ENCODE measurements at regions not wholly inside any gene's neighbourhood (a gene's known extent, or its start where the extent isn't known, plus 50 kb on each side); places are given as distances from the start of the nearest gene placed in this dataset.

DNA sequence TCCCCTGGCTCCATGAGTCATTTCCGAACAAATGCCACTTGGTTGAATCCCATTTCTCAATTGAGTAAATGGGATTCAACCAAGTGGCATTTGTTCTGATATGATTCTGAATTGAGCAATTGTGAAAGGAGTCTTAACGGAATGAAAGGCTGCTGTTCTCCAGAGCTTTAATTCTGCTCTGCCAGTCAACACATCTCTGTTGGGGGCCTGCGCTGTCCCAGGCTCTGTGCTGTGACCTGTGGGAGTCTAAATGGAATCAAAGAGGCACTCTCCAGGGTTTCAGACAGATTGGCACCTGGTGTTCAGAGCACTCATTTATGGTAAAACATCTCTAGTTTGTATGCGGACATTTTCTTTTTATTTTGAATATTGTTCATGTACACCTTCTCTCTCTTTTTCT is 126.2 kb downstream of the WSCD1 start:
- DNase-seq (ENCODE audit: low read depth, low spot score), result no peak
- no peaks in the 10 kb centered on the region for H4K20me1 ChIP-seq (ENCODE audit: control insufficient read depth, insufficient read depth)
- no peaks in the 10 kb centered on the region for H3K4me1 ChIP-seq (ENCODE audit: control insufficient read depth, insufficient read depth, low read length)
- H3K4me3 ChIP-seq, result no peak overlapping the region
- no peaks in the 10 kb centered on the region for H3K27me3 ChIP-seq (replicated peaks in 1 of 2; ENCODE audit: control insufficient read depth in 2 of 2, insufficient read depth in 2 of 2, low read length in 1 of 2)
- no peak overlapping the region for H3K27ac ChIP-seq (ENCODE audit: control insufficient read depth, insufficient read depth)
- ChIA-PET RAD21 (ENCODE audit: unreplicated experiment) (no interaction called here), CTCF (no interaction called here), SMC1A (ENCODE audit: uncharacterized antibody, unreplicated experiment) (no interaction called here), POLR2A (no interaction called here)
- no peak overlapping the region for H3K9ac ChIP-seq (ENCODE audit: control insufficient read depth, insufficient read depth, low read length)
- H3K9me3 ChIP-seq (replicated peaks; ENCODE audit: control insufficient read depth, insufficient read depth, low read length), result no peaks in the 10 kb centered on the region; the same call in 2 of the 3 replicates
- ATAC-seq, result no peak
- no peak overlapping the region for H3K4me2 ChIP-seq (ENCODE audit: control insufficient read depth, insufficient read depth)
- intact Hi-C loops (cut with micrococcal nuclease; ENCODE audit: unreplicated experiment), result no loop called here
- no TSS peak for BruUV-seq (replicated peaks)
- no peak for FAIRE-seq
- H3K36me3 ChIP-seq (ENCODE audit: control insufficient read depth in 2 of 2, insufficient read depth in 2 of 2, low read length in 1 of 2), result no peaks in the 10 kb centered on the region
- no peaks in the 10 kb centered on the region for H3K79me2 ChIP-seq (ENCODE audit: control insufficient read depth, insufficient read depth, low read length)
- no peak overlapping the region for H2AFZ ChIP-seq (ENCODE audit: control insufficient read depth, low read depth, low read length)
- in situ Hi-C loops (cut with MboI), result no loop called here
- 61% methylated on average over 4 of the region's 4 CpGs for WGBS (ENCODE audit: insufficient coverage, insufficient replicate concordance, low lambda C conversion rate, missing lambda C conversion rate)
- TF ChIP-seq WRNIP1 (IDR thresholded peaks at IDR 0.05; ENCODE audit: borderline replicate concordance, low read depth, low read length) (no peak), CEBPB (IDR thresholded peaks at IDR 0.05; ENCODE audit: borderline replicate concordance in 1 of 2, low read depth in 2 of 2, low read length in 2 of 2) (no peak), DPF2 (IDR thresholded peaks at IDR 0.05) (no peak), TCF12 (IDR thresholded peaks at IDR 0.05; ENCODE audit: low read depth, low read length) (no peak), CHD2 (IDR thresholded peaks at IDR 0.05; ENCODE audit: borderline replicate concordance, low read depth, low read length) (no peak), KDM1A (IDR thresholded peaks at IDR 0.05; ENCODE audit: borderline replicate concordance) (no peak), SUPT20H (IDR thresholded peaks at IDR 0.05; ENCODE audit: borderline replicate concordance, control insufficient read depth, low read depth, low read length) (no peak), BACH1 (IDR thresholded peaks at IDR 0.05; ENCODE audit: borderline replicate concordance) (no peak), FOXK2 (IDR thresholded peaks at IDR 0.05) (no peak), NFYA (IDR thresholded peaks at IDR 0.05; ENCODE audit: borderline replicate concordance, low read depth, low read length) (no peak), CHD1 (IDR thresholded peaks at IDR 0.05; ENCODE audit: low read depth, low read length) (no peak), BCL11A (IDR thresholded peaks at IDR 0.05; ENCODE audit: low read depth, low read length) (no peak), SPI1 (IDR thresholded peaks at IDR 0.05; ENCODE audit: borderline replicate concordance, insufficient read depth, low read depth, low read length) (no peak), CREB1 (IDR thresholded peaks at IDR 0.05; ENCODE audit: low read depth) (no peak)
- TF ChIP-seq, protein P1, sequence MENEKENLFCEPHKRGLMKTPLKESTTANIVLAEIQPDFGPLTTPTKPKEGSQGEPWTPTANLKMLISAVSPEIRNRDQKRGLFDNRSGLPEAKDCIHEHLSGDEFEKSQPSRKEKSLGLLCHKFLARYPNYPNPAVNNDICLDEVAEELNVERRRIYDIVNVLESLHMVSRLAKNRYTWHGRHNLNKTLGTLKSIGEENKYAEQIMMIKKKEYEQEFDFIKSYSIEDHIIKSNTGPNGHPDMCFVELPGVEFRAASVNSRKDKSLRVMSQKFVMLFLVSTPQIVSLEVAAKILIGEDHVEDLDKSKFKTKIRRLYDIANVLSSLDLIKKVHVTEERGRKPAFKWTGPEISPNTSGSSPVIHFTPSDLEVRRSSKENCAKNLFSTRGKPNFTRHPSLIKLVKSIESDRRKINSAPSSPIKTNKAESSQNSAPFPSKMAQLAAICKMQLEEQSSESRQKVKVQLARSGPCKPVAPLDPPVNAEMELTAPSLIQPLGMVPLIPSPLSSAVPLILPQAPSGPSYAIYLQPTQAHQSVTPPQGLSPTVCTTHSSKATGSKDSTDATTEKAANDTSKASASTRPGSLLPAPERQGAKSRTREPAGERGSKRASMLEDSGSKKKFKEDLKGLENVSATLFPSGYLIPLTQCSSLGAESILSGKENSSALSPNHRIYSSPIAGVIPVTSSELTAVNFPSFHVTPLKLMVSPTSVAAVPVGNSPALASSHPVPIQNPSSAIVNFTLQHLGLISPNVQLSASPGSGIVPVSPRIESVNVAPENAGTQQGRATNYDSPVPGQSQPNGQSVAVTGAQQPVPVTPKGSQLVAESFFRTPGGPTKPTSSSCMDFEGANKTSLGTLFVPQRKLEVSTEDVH (IDR thresholded peaks at IDR 0.05; ENCODE audit: low read depth, partially characterized antibody), result no peak
- TF ChIP-seq, protein P2, sequence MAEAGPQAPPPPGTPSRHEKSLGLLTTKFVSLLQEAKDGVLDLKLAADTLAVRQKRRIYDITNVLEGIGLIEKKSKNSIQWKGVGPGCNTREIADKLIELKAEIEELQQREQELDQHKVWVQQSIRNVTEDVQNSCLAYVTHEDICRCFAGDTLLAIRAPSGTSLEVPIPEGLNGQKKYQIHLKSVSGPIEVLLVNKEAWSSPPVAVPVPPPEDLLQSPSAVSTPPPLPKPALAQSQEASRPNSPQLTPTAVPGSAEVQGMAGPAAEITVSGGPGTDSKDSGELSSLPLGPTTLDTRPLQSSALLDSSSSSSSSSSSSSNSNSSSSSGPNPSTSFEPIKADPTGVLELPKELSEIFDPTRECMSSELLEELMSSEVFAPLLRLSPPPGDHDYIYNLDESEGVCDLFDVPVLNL (IDR thresholded peaks at IDR 0.05; ENCODE audit: low read depth, low read length), result no peak
- TF ChIP-seq, protein P3, sequence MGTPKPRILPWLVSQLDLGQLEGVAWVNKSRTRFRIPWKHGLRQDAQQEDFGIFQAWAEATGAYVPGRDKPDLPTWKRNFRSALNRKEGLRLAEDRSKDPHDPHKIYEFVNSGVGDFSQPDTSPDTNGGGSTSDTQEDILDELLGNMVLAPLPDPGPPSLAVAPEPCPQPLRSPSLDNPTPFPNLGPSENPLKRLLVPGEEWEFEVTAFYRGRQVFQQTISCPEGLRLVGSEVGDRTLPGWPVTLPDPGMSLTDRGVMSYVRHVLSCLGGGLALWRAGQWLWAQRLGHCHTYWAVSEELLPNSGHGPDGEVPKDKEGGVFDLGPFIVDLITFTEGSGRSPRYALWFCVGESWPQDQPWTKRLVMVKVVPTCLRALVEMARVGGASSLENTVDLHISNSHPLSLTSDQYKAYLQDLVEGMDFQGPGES (IDR thresholded peaks at IDR 0.05), result no peak
- TF ChIP-seq, protein P4, sequence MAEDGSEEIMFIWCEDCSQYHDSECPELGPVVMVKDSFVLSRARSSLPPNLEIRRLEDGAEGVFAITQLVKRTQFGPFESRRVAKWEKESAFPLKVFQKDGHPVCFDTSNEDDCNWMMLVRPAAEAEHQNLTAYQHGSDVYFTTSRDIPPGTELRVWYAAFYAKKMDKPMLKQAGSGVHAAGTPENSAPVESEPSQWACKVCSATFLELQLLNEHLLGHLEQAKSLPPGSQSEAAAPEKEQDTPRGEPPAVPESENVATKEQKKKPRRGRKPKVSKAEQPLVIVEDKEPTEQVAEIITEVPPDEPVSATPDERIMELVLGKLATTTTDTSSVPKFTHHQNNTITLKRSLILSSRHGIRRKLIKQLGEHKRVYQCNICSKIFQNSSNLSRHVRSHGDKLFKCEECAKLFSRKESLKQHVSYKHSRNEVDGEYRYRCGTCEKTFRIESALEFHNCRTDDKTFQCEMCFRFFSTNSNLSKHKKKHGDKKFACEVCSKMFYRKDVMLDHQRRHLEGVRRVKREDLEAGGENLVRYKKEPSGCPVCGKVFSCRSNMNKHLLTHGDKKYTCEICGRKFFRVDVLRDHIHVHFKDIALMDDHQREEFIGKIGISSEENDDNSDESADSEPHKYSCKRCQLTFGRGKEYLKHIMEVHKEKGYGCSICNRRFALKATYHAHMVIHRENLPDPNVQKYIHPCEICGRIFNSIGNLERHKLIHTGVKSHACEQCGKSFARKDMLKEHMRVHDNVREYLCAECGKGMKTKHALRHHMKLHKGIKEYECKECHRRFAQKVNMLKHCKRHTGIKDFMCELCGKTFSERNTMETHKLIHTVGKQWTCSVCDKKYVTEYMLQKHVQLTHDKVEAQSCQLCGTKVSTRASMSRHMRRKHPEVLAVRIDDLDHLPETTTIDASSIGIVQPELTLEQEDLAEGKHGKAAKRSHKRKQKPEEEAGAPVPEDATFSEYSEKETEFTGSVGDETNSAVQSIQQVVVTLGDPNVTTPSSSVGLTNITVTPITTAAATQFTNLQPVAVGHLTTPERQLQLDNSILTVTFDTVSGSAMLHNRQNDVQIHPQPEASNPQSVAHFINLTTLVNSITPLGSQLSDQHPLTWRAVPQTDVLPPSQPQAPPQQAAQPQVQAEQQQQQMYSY (CRISPR knock-in tag; IDR thresholded peaks at IDR 0.05), result no peak
